Stomach (tissue), 8 donors: ENCODE measurements at regions not wholly inside any gene's neighbourhood (a gene's known extent, or its start where the extent isn't known, plus 50 kb on each side); places are given as distances from the start of the nearest gene placed in this dataset.

Source experiments
- DNase-seq, 2 donors: peaks; one replicate each; pipeline versions ENCODE4 v3.0.0 to v3.0.0-alpha.2; 2013 to 2019
- H3K27ac ChIP-seq, 5 donors: fragments of 200-600 bp in 4 of 5; sonication (generic) in 4 of 5; one replicate each; pipeline ENCODE4 v1.5.1; 2013 to 2019; ENCODE audit warnings: mild to moderate bottlenecking in 1 of 5, moderate library complexity in 1 of 5
- H3K27me3 ChIP-seq, 3 donors: fragments of 200-600 bp; sonication (generic); one replicate each; pipeline ENCODE4 v1.5.1; 2017 to 2019; ENCODE audit warnings: mixed run types in 1 of 3
- H3K36me3 ChIP-seq, 4 donors: fragments of 200-600 bp; sonication (generic); 1 replicate in 3 of 4; 2 replicates in 1 of 4; pipeline ENCODE4 v1.5.1; 2016 to 2019
- H3K4me1 ChIP-seq, 4 donors: fragments of 200-600 bp; sonication (generic); one replicate each; pipeline ENCODE4 v1.5.1; 2016 to 2019
- H3K4me3 ChIP-seq, 4 donors: fragments of 200-600 bp; sonication (generic) in 3 of 4; one replicate each; pipeline ENCODE4 v1.5.1; 2016 to 2019; ENCODE audit warnings: mild to moderate bottlenecking in 1 of 4
- H3K9me3 ChIP-seq, 4 donors: fragments of 200-600 bp; sonication (generic); one replicate each; pipeline ENCODE4 v1.5.1; 2016 to 2019
- EP300 ChIP-seq: sonication (generic); formaldehyde crosslinking; IDR thresholded peaks from one replicate; pipeline ENCODE4 v1.6.1; 2017; ENCODE audit warnings: antibody characterized with exemption
- POLR2A ChIP-seq, 4 donors: fragments of 450-650 bp; IDR thresholded peaks; one replicate each; pipeline ENCODE4 v1.6.1; 2016; ENCODE audit warnings: antibody characterized with exemption in 4 of 4, control low read depth in 2 of 4, mild to moderate bottlenecking in 1 of 4, moderate library complexity in 1 of 4
- POLR2AphosphoS5 ChIP-seq, 3 donors: sonication (generic); formaldehyde crosslinking; IDR thresholded peaks; one replicate each; pipeline ENCODE4 v1.6.1; 2016; ENCODE audit warnings: antibody characterized with exemption in 3 of 3
- WGBS, 5 donors: extraction: QIAGEN DNeasy Blood & Tissue Kit in 3 of 5; methylation state at CpG; one replicate each; pipeline versions ENCODE4 v1.1.5 to v1.1.7; 2013 to 2018; 5-methylcytosine and 5-hydroxymethylcytosine counted together
- intact Hi-C: fragments of 100-400 bp; cut with DNase I; formaldehyde crosslinking; loops from one replicate; pipeline ENCODE4 v1.15.1; 2023; ENCODE audit warnings: low total_unique reads
- TF ChIP-seq, protein P1 (sequence below), 7 experiments: fragments of 450-650 bp in 4 of 7; fragments of 200-600 bp in 3 of 7; sonication (generic) in 3 of 7; IDR thresholded peaks; one replicate each; pipeline ENCODE4 v1.5.1; 2016 to 2019; ENCODE audit warnings: antibody characterized with exemption in 7 of 7, control low read depth in 2 of 7, mild to moderate bottlenecking in 1 of 7
- donor health status: healthy with polysubstance abuse.
- donor health status: Bipolar disorder and iron deficiency.
- donor health status: healthy.

DNA sequence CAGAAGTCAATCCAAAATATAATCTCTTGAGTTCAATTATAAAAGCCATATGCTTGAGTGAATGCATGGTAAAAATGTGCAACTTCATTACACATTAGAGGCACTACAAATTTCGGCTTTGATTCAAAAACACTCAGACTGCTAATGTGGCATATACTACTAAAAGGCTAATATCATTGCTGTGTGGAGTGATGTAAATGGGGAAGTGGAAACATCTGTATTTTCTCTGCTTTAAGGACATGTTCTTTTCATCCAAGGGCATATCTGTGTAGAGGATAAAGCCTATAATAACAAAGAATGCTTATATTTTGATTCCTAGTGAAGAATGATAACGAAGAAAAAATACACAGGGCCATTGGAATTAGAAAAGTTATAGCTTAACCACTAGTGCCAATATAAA, 643.9 kb upstream of the ZNF608 start:
- no peaks in the 10 kb centered on the region for H3K4me1 ChIP-seq
- no peaks in the 10 kb centered on the region for H3K36me3 ChIP-seq
- TF ChIP-seq POLR2AphosphoS5 (IDR thresholded peaks at IDR 0.05) (no peak), EP300 (no peak), POLR2A (IDR thresholded peaks at IDR 0.05) (no peak)
- TF ChIP-seq, protein P1, sequence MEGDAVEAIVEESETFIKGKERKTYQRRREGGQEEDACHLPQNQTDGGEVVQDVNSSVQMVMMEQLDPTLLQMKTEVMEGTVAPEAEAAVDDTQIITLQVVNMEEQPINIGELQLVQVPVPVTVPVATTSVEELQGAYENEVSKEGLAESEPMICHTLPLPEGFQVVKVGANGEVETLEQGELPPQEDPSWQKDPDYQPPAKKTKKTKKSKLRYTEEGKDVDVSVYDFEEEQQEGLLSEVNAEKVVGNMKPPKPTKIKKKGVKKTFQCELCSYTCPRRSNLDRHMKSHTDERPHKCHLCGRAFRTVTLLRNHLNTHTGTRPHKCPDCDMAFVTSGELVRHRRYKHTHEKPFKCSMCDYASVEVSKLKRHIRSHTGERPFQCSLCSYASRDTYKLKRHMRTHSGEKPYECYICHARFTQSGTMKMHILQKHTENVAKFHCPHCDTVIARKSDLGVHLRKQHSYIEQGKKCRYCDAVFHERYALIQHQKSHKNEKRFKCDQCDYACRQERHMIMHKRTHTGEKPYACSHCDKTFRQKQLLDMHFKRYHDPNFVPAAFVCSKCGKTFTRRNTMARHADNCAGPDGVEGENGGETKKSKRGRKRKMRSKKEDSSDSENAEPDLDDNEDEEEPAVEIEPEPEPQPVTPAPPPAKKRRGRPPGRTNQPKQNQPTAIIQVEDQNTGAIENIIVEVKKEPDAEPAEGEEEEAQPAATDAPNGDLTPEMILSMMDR (IDR thresholded peaks at IDR 0.05), result no peak
- intact Hi-C loops, result no loop called here
- H3K9me3 ChIP-seq, result no peaks in the 10 kb centered on the region
- H3K27ac ChIP-seq, result no peak overlapping the region
- WGBS, 5 donors, result 66 to 75% (median 68%) methylated on average over 2 of the region's 2 CpGs
- no peak for DNase-seq
- H3K4me3 ChIP-seq, result no peak overlapping the region
- no peaks in the 10 kb centered on the region for H3K27me3 ChIP-seq

DNA sequence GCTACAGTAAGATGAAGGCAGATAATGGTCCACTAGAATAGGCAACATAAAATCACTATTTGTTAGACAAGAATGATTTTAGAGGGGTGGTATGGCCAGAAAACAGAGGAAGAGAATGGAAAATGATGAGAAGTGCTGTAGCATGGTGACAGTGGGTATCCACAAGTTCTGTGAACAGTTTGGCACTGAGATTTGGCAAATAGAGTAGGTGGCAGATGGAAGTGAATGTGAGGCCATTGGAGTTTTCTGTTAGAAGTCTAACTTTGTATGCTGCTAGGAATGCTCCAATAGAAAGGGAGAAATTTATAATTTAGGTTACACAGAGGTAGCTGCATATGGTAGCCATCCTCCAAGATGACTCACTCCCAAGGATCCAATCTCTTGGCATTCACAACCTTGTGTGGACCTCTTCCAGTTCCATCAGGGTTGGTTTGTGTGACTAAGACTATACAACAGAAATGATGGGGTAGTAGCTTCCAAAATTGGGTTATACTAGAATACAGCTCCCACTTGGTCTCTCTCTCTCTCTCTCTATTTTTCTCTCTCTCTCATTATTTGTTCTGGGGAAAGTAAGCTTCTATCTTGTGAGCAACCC, 646.9 kb upstream of the ZNF608 start:
- no peak for DNase-seq
- H3K27me3 ChIP-seq, result no peaks in the 10 kb centered on the region
- H3K27ac ChIP-seq, result no peak overlapping the region
- no peak overlapping the region for H3K4me3 ChIP-seq
- no peaks in the 10 kb centered on the region for H3K36me3 ChIP-seq
- no peaks in the 10 kb centered on the region for H3K4me1 ChIP-seq
- intact Hi-C loops, result no loop called here
- TF ChIP-seq, protein P1 (IDR thresholded peaks at IDR 0.05), result no peak
- no peak for TF ChIP-seq POLR2AphosphoS5 (IDR thresholded peaks at IDR 0.05)
- H3K9me3 ChIP-seq, result no peaks in the 10 kb centered on the region

DNA sequence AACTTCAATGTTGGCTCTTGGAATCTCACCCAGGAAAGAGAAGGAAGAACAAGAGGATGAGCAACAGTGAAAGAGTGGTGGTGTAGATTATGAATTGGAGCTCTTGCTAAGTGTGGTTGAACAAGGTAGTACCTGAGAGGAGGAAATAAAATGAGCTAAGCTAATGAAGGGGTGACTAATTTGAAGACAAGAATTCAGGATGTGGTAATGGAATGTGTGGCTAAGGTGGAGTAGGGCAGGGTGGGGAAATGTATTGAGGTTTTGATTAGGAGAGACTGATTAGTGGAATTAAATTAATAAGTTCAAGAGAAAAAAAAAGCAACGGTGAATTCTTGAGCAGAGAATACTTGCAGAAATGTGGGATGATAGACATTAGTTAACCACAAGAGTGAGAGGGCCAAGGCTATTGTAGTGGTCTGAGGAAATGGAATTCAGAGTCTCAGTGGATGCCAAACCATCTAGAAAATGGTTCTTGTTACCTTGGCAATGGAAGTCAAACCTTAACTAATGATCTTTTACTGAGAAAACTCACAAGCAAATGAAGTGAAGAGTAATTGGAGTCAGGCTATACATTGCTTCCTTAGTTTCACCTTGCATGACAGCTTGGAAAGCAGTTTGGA, 648.3 kb upstream of the ZNF608 start:
- H3K4me3 ChIP-seq, result no peak overlapping the region
- H3K4me1 ChIP-seq, result peaks cover 0 to 3% (median 0%) of the 10 kb centered on the region in 4 donors
- intact Hi-C loops, result no loop called here
- H3K36me3 ChIP-seq, result no peaks in the 10 kb centered on the region
- peak in 2 of 3 donors; percentile 30 to 46 for TF ChIP-seq POLR2AphosphoS5 (IDR thresholded peaks at IDR 0.05)
- no peak for TF ChIP-seq POLR2A (IDR thresholded peaks at IDR 0.05)
- no peaks in the 10 kb centered on the region for H3K9me3 ChIP-seq
- H3K27me3 ChIP-seq, result no peaks in the 10 kb centered on the region
- H3K27ac ChIP-seq, result peak overlapping the region in 2 of 5 donors; percentile 23 to 40
- WGBS, 5 donors, result 22 to 72% (median 44%) methylated on average over 1 of the region's 1 CpG
- peak in 1 of 2 donors; percentile 41 for DNase-seq

DNA sequence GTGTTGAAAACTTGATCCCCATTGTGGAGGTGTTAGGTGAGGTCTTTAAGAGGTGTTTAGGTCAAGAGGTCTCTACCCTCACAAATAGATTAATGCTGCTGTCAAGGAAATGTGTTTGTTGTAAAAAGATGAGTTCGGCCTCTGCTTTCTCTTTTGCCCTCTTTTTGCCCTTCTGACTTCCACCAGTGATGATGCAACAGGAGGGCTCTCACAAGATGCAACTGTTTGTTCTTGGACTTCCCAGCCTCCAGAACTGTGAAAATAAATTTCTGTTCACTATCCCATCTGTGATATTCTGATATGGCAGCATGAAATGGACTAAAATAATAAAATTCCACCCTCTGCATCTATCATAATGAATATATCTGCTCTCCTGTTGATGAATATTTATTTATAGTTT, 650.0 kb upstream of the ZNF608 start:
- peaks cover 0 to 3% (median 0%) of the 10 kb centered on the region in 4 donors for H3K4me1 ChIP-seq
- no peaks in the 10 kb centered on the region for H3K36me3 ChIP-seq
- 85 to 97% (median 93%) methylated on average over 1 of the region's 1 CpG for WGBS, 5 donors
- no peak overlapping the region for H3K4me3 ChIP-seq
- TF ChIP-seq, protein P1 (IDR thresholded peaks at IDR 0.05), result no peak
- TF ChIP-seq POLR2A (IDR thresholded peaks at IDR 0.05), result no peak
- no peaks in the 10 kb centered on the region for H3K9me3 ChIP-seq
- intact Hi-C loops, result no loop called here
- no peak overlapping the region for H3K27ac ChIP-seq
- H3K27me3 ChIP-seq, result no peaks in the 10 kb centered on the region
- DNase-seq, result no peak

DNA sequence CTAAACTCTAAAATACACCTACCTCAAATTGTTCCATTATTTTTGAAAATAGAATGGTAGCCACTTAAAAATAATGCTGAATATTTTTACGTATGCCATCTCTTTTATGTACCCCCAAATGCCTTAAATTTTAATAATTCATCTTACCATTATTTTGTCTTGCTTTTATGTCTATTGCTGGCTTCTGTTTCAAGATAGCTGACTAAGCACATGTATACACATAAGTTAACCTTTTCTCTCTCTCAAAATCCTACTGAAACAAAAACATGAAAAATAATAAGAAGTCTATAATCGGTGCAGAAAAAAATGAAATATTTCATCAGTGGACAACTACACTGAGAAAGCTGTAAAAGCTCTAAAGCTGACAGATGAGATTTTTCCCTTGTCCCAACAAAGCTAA, 652.0 kb upstream of the ZNF608 start:
- intact Hi-C loops, result no loop called here
- Histone ChIP-seq H3K27ac (no peak overlapping the region), H3K27me3 (no peaks in the 10 kb centered on the region), H3K4me1 (peaks cover 0 to 13% (median 0%) of the 10 kb centered on the region in 4 donors), H3K9me3 (no peaks in the 10 kb centered on the region), H3K36me3 (no peaks in the 10 kb centered on the region), H3K4me3 (no peak overlapping the region)
- WGBS, 5 donors, result 90 to 97% (median 95%) methylated on average over 2 of the region's 2 CpGs
- no peak for DNase-seq
- TF ChIP-seq POLR2AphosphoS5 (IDR thresholded peaks at IDR 0.05), result no peak
- no peak for TF ChIP-seq EP300
- TF ChIP-seq, protein P1 (IDR thresholded peaks at IDR 0.05), result no peak
- no peak for TF ChIP-seq POLR2A (IDR thresholded peaks at IDR 0.05)
